GM18498 (cell line): ENCODE measurements at regions not wholly inside any gene's neighbourhood (a gene's known extent, or its start where the extent isn't known, plus 50 kb on each side); places are given as distances from the start of the nearest gene placed in this dataset.

ENCODE experiments used
- ATAC-seq: cut with Tn5 transposase; IDR thresholded peaks from one replicate; pipeline ENCODE4 v1.9.1; 2021; ENCODE audit warnings: mild to moderate bottlenecking, moderate library complexity; ENCODE audit not compliant: unreplicated experiment

GRCh38 chr1:71193153-71193552 lies 112.3 kb upstream of the ZRANB2 start:
- no peak for ATAC-seq

- ATAC-seq = no peak
Measured at GRCh38 chr1:71191520-71191919, 110.7 kb upstream of the ZRANB2 start.

- ATAC-seq = no peak
Measured at GRCh38 chr1:71190843-71191242, 110.0 kb upstream of the ZRANB2 start.

GRCh38 chr1:71184410-71184809 lies 103.6 kb upstream of the ZRANB2 start:
- no peak for ATAC-seq

GRCh38 chr1:71179997-71180396 lies 99.2 kb upstream of the ZRANB2 start:
- no peak for ATAC-seq

- ATAC-seq = no peak
Measured at GRCh38 chr1:71170925-71171324, 90.1 kb upstream of the ZRANB2 start.

GRCh38 chr1:71167505-71167904 lies 86.7 kb upstream of the ZRANB2 start:
- no peak for ATAC-seq

- ATAC-seq = no peak
Measured at GRCh38 chr1:71166178-71167173, 85.6 kb upstream of the ZRANB2 start.

- no peak for ATAC-seq
Measured at GRCh38 chr1:71157715-71158114, 76.9 kb upstream of the ZRANB2 start.

- no peak for ATAC-seq
Measured at GRCh38 chr1:71157151-71157550, 76.3 kb upstream of the ZRANB2 start.

GRCh38 chr1:71156590-71156989 lies 75.8 kb upstream of the ZRANB2 start:
- no peak for ATAC-seq

- no peak for ATAC-seq
Measured at GRCh38 chr1:71154429-71154828, 73.6 kb upstream of the ZRANB2 start.

GRCh38 chr1:71153826-71154225 lies 73.0 kb upstream of the ZRANB2 start:
- ATAC-seq = no peak

- no peak for ATAC-seq
Measured at GRCh38 chr1:71147637-71148360, 67.0 kb upstream of the ZRANB2 start.

- ATAC-seq = no peak
Measured at GRCh38 chr1:71135571-71135970, 54.7 kb upstream of the ZRANB2 start.
